GM12892 (cell line): ENCODE measurements at regions not wholly inside any gene's neighbourhood (a gene's known extent, or its start where the extent isn't known, plus 50 kb on each side); places are given as distances from the start of the nearest gene placed in this dataset.

ENCODE experiments used
- DNase-seq: peaks from one replicate; pipeline ENCODE4 v3.0.0; 2011; ENCODE audit not compliant: insufficient read length
- FAIRE-seq: peaks from 2 replicates; lab custom pipeline; 2011; peaks lifted over from hg19 to GRCh38; lab: Jason Lieb, UNC
- POLR2A ChIP-seq: IDR thresholded peaks from 2 replicates; pipeline ENCODE4 v1.6.1; 2011; ENCODE audit warnings: low read depth, low read length, control low read depth
- POLR2AphosphoS5 ChIP-seq: IDR thresholded peaks from 2 replicates; pipeline ENCODE4 v1.6.1; 2011; ENCODE audit warnings: low read depth, low read length, control low read depth
- TAF1 ChIP-seq: IDR thresholded peaks from 2 replicates; pipeline ENCODE4 v1.6.1; 2011; ENCODE audit warnings: low read depth, mild to moderate bottlenecking, control low read depth, low read length, borderline replicate concordance

DNA sequence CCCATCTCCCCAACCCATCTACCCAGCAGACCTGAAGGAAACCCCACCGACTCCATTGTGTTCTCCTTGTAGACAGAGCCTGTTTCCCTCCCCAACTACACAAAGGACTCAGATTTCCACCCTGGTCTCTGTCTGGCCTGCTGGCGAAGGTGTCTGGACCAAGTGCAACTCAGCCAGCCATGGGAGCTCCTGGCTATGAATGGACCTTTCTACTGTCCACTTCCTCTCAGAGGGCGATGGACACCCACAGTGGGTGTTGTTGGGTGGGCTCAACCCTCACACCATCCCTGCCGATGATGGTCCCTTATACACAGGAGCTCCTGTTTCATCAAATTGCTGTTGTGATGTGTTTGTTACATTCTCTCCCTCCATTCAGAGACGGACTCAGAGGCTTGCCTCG lies 112.5 kb upstream of the PHACTR3 start:
- FAIRE-seq, result no peak
- DNase-seq, result no peak
- TF ChIP-seq POLR2A (no peak), TAF1 (no peak), POLR2AphosphoS5 (no peak)

- FAIRE-seq (no peak), DNase-seq (no peak)
- TF ChIP-seq TAF1, result no peak
- no peak for TF ChIP-seq POLR2AphosphoS5
- TF ChIP-seq POLR2A, result no peak
These were observed 110.4 kb upstream of the PHACTR3 start for GRCh38 chr20:59493926-59494325.

- no peak for DNase-seq
- no peak for FAIRE-seq
- TF ChIP-seq POLR2A, result no peak
- no peak for TF ChIP-seq POLR2AphosphoS5
- TF ChIP-seq TAF1, result no peak
These were observed 109.2 kb upstream of the PHACTR3 start for GRCh38 chr20:59495166-59495565.

GRCh38 chr20:59495894-59496510 lies 108.3 kb upstream of the PHACTR3 start:
- peak; percentile 65 for DNase-seq
- TF ChIP-seq TAF1, result no peak
- no peak for TF ChIP-seq POLR2AphosphoS5
- no peak for TF ChIP-seq POLR2A
- FAIRE-seq, result peak; percentile 81

GRCh38 chr20:59498291-59498690 lies 106.0 kb upstream of the PHACTR3 start:
- no peak for TF ChIP-seq TAF1
- TF ChIP-seq POLR2A, result no peak
- TF ChIP-seq POLR2AphosphoS5, result no peak
- DNase-seq (no peak), FAIRE-seq (no peak)

DNA sequence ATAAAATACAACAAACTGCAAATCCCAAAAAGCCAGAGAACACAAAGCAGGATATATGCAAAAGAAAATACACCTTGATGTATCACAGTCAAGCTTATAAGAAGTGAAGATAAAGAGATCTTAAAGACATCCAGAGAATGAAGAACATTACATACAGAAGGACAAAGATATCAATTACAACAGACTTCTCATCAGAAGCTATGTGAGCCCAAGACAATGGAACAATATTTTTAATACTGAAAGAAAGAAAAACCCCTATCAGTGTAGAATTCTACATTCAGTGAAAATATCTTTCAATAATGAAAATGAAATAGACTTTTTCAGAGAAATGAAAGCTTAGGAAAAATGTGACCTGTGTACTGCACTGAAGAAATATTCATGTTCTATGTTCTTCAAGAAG lies 104.5 kb upstream of the PHACTR3 start:
- TF ChIP-seq POLR2A (no peak), TAF1 (no peak), POLR2AphosphoS5 (no peak)
- DNase-seq, result no peak
- FAIRE-seq, result no peak

- no peak for FAIRE-seq
- TF ChIP-seq POLR2A, result no peak
- TF ChIP-seq TAF1, result no peak
- TF ChIP-seq POLR2AphosphoS5, result no peak
- DNase-seq, result no peak
These were observed 95.6 kb upstream of the PHACTR3 start for GRCh38 chr20:59508729-59509128.

GRCh38 chr20:59512651-59513050 lies 91.7 kb upstream of the PHACTR3 start:
- no peak for DNase-seq
- no peak for FAIRE-seq

GRCh38 chr20:59514554-59514953 lies 89.8 kb upstream of the PHACTR3 start:
- TF ChIP-seq POLR2A, result no peak
- FAIRE-seq, result no peak
- no peak for DNase-seq

More at GRCh38 chr20:59512651-59513050, 91.7 kb upstream of the PHACTR3 start:
- TF ChIP-seq POLR2A (no peak), POLR2AphosphoS5 (no peak), TAF1 (no peak)

DNA sequence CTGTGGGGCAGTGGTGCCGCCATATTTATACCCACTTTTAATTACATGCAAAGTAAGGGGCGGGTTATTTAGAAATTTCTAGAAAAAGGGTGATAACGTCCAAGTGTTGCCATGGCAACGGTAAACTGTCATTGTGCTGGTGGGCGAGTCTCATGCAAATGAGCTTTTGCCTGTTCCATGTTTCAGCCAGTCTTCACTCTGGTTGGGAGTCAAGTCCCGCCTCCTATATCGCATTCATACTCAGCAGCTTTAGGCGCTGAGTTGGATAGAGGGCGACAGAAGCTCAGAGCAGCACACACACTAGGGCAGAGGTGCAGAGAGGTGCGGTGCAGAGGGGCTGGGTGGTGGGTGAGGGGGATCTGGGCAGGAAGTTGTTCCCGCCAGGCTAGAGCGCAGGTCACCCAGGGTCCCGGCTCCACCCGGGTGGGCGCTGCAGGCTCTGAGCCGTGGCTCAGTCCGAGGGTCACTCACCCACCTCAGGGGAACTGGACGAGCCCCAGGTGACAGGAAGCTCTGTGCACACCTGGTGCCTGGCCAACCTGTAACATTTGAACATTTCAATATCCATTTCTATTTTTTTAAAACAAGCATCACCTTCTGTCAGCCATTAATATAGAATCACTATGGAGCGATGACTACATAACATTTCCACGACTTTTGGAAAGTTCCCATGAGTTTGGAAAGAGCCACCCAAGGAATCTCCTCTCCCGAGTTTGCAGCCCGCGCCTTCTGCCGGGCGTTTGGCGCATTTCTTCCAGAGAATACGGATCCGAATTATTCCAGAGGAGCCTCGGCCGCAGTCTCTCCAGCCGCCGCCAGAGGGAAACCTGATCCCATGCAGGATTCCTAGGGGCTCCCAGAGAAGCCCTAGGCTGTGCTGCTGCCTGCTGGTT lies 89.1 kb upstream of the PHACTR3 start:
- FAIRE-seq, result no peak
- DNase-seq, result no peak
- TF ChIP-seq POLR2AphosphoS5, result no peak
- TF ChIP-seq POLR2A, result no peak
- no peak for TF ChIP-seq TAF1

DNA sequence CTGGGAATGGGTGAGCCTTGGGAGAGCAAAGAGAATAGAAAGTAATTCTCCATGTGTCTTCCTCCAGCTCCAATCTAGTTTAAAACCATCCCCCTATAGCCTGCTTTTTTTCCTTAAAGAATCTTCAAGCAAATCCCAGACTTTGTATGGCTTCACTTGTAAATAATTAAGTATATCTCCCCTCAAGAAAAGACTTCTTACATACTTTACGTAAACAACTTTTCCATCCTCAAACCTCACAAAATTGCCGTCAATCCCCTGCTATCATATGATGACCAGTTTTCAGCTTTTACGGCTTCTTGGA lies 88.5 kb upstream of the PHACTR3 start:
- TF ChIP-seq TAF1 (no peak), POLR2AphosphoS5 (no peak), POLR2A (no peak)
- DNase-seq, result no peak
- FAIRE-seq, result no peak
